Activated T-cell treated with anti-CD3 and anti-CD28 coated beads for 1 hour (primary cell): ENCODE measurements at regions not wholly inside any gene's neighbourhood (a gene's known extent, or its start where the extent isn't known, plus 50 kb on each side); places are given as distances from the start of the nearest gene placed in this dataset.

Experiments
- DNase-seq: peaks from one replicate; pipeline ENCODE4 v3.0.0-alpha.2; 2020; ENCODE audit warnings: low read depth

GRCh38 chr21:35895598-35895997 is 164.7 kb downstream of the SETD4 start:
- DNase-seq = no peak

GRCh38 chr21:35893156-35893555 is 167.2 kb downstream of the SETD4 start:
- DNase-seq = no peak

DNA sequence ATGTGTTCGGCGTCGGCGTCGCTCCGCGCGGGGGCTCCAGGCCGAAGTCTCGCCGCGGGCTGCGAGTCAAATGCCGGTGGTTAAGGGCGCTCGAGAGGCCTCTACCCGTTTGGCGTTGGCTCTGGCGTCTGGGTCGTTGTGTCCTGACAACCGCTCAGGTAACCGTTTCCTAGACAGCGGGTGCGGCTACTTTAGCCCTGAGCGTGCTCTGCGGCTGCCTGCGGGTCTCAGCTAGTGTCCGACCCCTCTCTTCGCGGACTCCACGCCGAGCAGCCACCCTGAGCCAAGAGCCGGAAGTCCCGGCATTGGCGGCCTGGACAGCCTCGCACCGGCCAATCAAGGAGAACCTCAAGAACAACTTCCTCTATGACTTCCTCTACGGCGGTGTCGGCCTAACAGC is 173.4 kb downstream of the SETD4 start:
- DNase-seq = no peak

GRCh38 chr21:35885942-35886541 is 174.3 kb downstream of the SETD4 start:
- DNase-seq = no peak

DNA sequence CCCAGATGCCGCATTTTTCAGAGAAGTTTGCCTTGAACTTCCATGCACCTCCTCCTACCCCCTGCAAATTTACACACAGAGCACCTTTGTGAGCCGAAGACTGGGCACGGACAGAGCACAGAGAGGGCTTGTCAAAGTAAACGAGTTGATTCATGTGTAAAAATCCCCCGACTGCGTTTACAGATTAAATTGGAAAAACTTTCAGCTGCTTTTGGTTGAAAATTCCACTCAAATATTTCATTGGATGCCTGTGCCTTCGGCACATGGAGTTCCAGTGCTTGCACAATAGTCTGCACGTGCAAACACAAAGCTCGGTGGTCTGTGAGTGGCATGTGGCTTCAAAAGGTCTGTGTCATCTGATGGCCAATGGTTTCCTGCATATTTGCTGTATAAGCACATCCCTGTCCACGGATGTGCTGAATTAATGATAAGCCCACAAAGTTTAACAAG is 177.5 kb downstream of the SETD4 start:
- DNase-seq = no peak

- no peak for DNase-seq
Measured at GRCh38 chr21:35873441-35873840, 186.9 kb downstream of the SETD4 start.

- DNase-seq = no peak
Measured at GRCh38 chr21:35871906-35872305, 188.4 kb downstream of the SETD4 start.

DNA sequence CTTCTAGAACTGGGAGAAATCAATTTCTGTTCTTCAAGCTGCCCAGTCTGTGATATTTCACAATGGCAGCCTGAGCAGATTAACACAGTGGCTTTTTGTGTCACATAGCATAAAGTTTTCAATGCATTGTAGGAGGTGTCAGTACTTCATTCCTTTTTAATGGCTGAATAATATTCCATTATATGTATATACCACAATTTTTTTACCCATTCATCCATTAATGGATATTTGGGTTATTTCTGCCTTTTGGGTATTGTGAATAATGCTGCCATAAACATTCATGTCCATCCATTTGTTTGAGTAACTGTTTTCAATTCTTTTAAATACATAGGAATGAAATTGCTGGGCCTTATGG is 191.5 kb downstream of the SETD4 start:
- no peak for DNase-seq

GRCh38 chr21:35868005-35868868 is 192.1 kb downstream of the SETD4 start:
- no peak for DNase-seq

DNA sequence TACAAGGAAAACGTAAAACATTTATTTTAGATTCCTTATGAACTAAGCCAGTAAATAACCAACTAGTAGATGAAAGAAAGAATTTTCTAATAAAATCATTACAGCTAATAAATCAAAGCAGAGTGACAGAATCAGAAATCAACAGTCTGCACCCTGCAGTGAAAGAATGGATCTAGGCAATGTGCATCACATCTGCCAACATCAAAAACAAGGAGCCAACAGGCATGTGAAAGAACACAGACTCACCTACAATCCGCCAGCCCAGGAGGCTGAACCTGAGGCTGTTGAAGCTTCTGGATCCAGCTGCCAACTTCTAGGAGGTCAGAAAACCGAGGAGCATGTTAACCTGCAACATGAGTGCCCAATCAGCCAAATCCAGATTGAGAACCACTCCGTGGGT is 196.3 kb downstream of the SETD4 start:
- DNase-seq = no peak

DNA sequence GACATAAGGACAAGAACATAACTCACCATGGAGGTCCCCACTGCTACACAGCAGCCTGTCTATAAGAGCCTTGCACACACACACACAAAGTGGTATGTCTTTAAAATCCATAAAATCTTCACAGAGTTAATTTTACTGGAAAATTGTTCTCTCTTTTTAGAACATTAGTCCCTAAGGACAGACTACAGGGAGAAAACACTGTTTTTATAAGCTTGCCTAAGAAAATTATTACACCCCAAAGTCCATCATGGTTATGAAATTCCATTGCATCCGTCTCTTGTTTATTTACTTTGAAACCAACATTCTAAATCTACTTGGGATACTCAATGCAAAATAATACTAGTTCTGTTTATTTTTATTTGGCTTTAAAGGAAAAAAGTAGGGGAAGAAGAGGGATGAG is 197.4 kb downstream of the SETD4 start:
- no peak for DNase-seq

DNA sequence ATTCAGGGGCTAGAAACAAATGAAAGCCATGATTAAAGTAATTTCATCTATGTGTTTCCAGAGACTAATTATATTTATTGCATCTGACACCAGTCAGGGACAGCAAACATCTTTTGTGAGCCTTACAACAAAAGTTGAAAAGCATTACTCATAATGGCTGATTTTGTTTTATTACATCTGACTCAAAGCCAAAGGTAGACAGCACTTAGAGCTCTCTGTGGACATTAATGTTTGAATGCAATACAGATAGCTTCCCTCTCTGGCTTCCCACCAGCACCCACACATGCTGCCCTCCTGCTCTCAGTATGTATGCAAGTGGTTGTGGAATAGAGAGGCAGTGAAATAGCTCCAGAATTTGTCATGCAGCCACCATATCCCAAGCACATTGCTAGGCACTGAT is 198.7 kb downstream of the SETD4 start:
- no peak for DNase-seq

DNA sequence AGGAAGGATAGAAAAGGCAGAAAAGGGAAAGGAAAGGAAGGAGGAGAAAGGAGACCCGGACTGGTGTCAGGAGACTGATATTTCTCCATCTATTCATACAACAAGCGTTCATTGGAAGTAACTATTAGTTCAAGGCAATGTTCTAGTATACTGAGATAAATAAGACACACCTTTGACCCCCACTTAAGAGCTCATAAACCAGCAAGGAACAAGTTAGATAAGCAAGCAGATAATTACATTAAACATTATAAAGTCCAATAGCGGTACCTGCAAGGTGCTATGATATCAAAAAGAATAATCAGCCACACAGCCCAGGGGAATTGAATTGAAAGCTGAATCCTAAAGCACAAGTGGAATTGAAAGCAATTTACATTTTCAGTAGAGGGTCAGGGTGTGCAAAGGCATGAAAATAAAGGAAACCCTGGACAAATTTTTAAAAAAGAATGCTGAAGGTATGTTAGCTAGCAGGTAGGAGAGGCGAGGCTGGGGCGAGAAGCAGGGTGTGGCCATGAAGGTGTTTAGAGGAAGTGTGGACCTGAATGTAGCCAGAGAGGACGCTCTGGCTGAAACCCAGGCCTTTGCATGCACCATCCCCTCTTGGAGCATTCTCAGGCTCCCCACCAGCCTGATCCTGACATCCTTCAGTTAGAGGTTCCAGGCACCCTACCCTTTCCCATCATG is 200.0 kb downstream of the SETD4 start:
- DNase-seq = no peak

DNA sequence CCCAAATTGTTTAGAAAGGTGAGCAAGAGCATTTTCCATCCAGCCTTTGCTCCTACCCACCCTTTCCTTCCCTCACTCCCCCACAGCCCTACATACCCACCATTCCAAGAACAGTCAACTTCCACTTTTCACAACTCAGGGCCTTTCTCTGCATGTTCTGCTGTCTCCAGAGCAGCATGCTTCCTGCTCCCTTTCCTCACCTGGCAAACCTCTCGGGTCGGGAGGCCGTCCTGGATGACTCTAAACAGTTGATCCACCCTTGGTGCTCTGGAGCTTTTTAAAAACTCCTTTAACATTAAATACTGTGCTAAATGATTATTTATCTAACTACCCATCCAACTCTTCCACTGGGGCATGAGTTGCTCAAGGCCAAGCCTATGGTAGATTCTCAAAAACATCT is 200.6 kb downstream of the SETD4 start:
- no peak for DNase-seq

GRCh38 chr21:35857095-35857494 is 203.2 kb downstream of the SETD4 start:
- DNase-seq = no peak

- DNase-seq = no peak
Measured at GRCh38 chr21:35855484-35855883, 204.8 kb downstream of the SETD4 start.

DNA sequence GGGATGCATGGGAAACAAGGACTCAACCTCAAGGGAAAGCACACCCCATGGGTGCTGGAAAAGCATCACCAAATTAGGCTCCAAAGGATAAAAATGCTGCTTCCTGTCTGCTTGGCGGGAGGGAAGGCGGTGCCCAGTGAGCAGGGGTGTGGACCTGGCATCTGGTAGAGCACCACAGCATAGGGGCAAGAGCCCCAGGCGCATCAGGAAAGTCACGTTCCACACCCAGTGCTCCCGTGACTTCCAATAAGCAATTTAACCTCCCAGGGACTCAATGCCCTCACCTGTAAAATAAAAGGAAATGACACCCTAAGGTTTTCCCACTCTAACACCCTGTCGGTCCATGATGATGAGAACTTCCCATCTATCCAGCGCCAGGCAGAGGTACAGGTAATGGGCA is 206.0 kb downstream of the SETD4 start:
- DNase-seq = no peak

- no peak for DNase-seq
Measured at GRCh38 chr21:35853321-35854239, 206.7 kb downstream of the SETD4 start.

DNA sequence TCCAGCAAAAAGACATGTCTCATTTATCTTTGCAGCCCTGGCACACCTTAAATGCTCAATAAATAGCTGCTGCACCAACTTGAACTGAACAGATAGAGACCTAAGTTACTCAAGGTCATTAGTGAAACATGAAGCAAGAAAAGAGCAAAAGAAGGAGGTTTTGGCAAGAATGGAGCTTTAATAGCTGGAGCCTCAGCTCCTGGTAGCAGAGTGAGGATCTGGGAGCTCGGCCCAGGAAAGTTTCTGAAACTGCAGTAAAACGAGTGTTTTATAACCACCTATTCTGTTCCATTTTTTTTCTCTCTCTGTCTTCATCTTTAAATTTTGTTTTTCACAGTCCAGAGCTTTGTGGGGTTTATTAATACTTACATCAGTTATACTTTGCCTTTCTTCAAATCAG is 207.5 kb downstream of the SETD4 start:
- no peak for DNase-seq

DNA sequence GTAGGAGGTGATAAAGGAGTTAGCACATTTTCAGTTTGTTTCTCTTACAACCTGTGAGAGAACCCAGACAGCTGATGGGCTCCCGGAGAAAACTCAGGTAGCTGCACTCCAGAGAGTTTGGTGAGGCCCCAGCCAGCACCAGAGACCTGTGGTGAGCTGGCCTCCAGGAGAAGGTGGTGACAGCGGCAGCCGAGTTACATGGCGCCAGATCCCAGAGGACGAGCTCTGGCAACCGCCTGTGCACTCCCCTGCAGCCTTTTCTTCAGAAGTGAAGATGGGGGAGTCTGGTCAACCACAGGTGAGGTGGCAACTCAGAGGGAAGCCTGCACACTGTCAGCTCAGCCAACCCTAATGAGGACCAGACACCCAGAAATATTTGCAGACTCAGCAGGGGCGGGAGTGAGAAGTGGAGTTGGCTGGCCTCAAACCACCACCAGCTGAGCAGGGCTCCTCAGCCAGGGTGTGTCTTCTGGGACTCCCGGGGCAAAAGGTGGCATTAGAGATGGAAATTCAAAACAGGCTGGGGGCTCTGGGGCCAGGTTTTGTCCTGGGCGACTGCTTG is 209.7 kb downstream of the SETD4 start:
- no peak for DNase-seq

DNA sequence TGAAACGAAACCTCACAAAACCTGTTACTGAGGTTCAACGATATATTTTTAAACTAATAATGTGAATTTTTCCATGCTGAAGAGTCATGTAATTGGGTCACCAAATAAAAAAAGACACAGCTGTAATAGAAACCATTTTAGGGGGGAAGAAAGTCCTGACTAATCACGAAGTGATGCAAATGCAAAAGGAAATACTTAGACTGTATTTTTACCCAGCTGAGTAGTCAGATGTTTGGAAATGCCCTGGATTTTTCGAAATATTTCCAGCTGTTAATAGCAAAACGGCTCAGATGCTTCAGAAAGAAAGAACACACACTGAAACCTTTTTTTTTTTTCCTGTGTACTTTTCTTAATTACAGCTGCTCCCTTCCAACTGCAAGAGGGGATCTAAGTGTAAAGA is 210.3 kb downstream of the SETD4 start:
- no peak for DNase-seq

DNA sequence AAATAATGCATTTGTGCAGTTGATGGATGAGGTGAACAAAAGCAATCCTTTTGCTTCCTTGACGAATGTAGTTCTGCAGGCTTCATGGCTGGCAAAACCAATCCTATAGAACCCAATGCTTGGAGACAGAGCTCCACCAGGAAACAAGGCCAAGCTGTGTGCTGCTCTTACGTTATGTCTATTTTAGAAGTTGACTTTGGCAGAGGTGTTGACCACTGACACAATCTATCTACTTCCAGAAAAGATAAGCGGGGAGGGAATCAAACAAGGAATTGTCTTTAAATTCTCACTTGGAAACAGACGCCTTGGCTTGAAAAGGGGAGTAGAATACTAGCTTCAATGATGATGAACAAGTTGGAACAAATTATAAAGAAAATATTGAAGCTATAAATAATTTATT is 211.2 kb downstream of the SETD4 start:
- no peak for DNase-seq
